GM12864 (cell line): ENCODE measurements at regions not wholly inside any gene's neighbourhood (a gene's known extent, or its start where the extent isn't known, plus 50 kb on each side); places are given as distances from the start of the nearest gene placed in this dataset.

Experiments used
- DNase-seq: peaks from one replicate; pipeline ENCODE4 v3.0.0-alpha.2; 2011; ENCODE audit warnings: low read depth
- H3K4me3 ChIP-seq: 2 replicates; pipeline ENCODE4 v1.5.1; 2011; ENCODE audit warnings: mild to moderate bottlenecking, low read depth, low read length, control low read depth
- CTCF ChIP-seq: IDR thresholded peaks from 2 replicates; pipeline ENCODE4 v1.5.1; 2011; ENCODE audit warnings: low read depth, mild to moderate bottlenecking, moderate library complexity, low read length, control low read depth, inconsistent platforms; ENCODE audit errors: missing control alignments

GRCh38 chr16:8109510-8110369 is 480.6 kb downstream of the TMEM114 start:
- DNase-seq = no peak
- H3K4me3 ChIP-seq = no peak overlapping the region
- TF ChIP-seq CTCF = no peak

- no peak for DNase-seq
- TF ChIP-seq CTCF = no peak
- H3K4me3 ChIP-seq = no peak overlapping the region
Measured at GRCh38 chr16:8108991-8109509, 481.3 kb downstream of the TMEM114 start.

GRCh38 chr16:8107296-8107695 is 483.0 kb downstream of the TMEM114 start:
- no peak for DNase-seq
- TF ChIP-seq CTCF = no peak
- H3K4me3 ChIP-seq = no peak overlapping the region

- H3K4me3 ChIP-seq = no peak overlapping the region
- TF ChIP-seq CTCF = no peak
- DNase-seq = no peak
Measured at GRCh38 chr16:8103649-8104289, 486.5 kb downstream of the TMEM114 start.

- no peak for TF ChIP-seq CTCF
- H3K4me3 ChIP-seq = no peak overlapping the region
- DNase-seq = no peak
Measured at GRCh38 chr16:8099586-8099985, 490.7 kb downstream of the TMEM114 start.

- TF ChIP-seq CTCF = no peak
- no peak overlapping the region for H3K4me3 ChIP-seq
- no peak for DNase-seq
Measured at GRCh38 chr16:8098947-8099512, 491.3 kb downstream of the TMEM114 start.
